Right ventricle myocardium inferior (tissue), 1 donor: ENCODE measurements at regions not wholly inside any gene's neighbourhood (a gene's known extent, or its start where the extent isn't known, plus 50 kb on each side); places are given as distances from the start of the nearest gene placed in this dataset.
A peak's percentile ranks its signal among the peaks of the same experiment; 100 is the strongest.
"Not testable (repeated sequence)": the region's sequence is repeated elsewhere in the genome, so short reads cannot be mapped to it uniquely, and the experiment has no call there.

Experiments
- ATAC-seq: fragments of 200-7000 bp; cut with Tn5 transposase; one replicate; pipeline ENCODE4 v1.9.1; 2020; ENCODE audit warnings: mild to moderate bottlenecking, moderate library complexity
- DNase-seq: peaks from one replicate; pipeline ENCODE4 v3.0.0; 2021; ENCODE audit errors: missing footprints
- intact Hi-C: fragments of 100-400 bp; cut with DNase I; formaldehyde crosslinking; loops from one replicate; pipeline ENCODE4 v1.11.0; 2022
- donor health status: DM: no; HTN: yes; CAD: no; lungs with severe emphysema.

GRCh38 chr18:35857581-35857980 lies 114.9 kb upstream of the RMP24 start:
- intact Hi-C loops, ATAC-seq, DNase-seq: not testable (repeated sequence)

- intact Hi-C loops: no loop called here
- DNase-seq (peak; percentile 70), ATAC-seq (peak; percentile 92)
Measured at GRCh38 chr18:35861367-35862118, 110.9 kb upstream of the RMP24 start.

GRCh38 chr18:35862119-35862640 lies 110.3 kb upstream of the RMP24 start:
- ATAC-seq (no peak), DNase-seq (no peak)
- intact Hi-C loops: no loop called here

GRCh38 chr18:35864916-35865315 lies 107.6 kb upstream of the RMP24 start:
- no peak for ATAC-seq
- DNase-seq: no peak
- intact Hi-C loops: no loop called here

- ATAC-seq (no peak), DNase-seq (no peak)
- intact Hi-C loops: no loop called here
Measured at GRCh38 chr18:35868915-35869314, 103.6 kb upstream of the RMP24 start.

GRCh38 chr18:35871337-35871736 lies 101.1 kb upstream of the RMP24 start:
- intact Hi-C loops: no loop called here
- peak; percentile 56 for ATAC-seq
- DNase-seq: no peak

GRCh38 chr18:35875566-35875965 lies 96.9 kb upstream of the RMP24 start:
- intact Hi-C loops: no loop called here
- DNase-seq (no peak), ATAC-seq (no peak)

- DNase-seq (no peak), ATAC-seq (no peak)
- intact Hi-C loops: no loop called here
Measured at GRCh38 chr18:35876243-35876642, 96.2 kb upstream of the RMP24 start.

- intact Hi-C loops: no loop called here
Measured at GRCh38 chr18:35880788-35881455, 91.6 kb upstream of the RMP24 start.

GRCh38 chr18:35888329-35888728 lies 84.2 kb upstream of the RMP24 start:
- DNase-seq: no peak
- ATAC-seq: no peak
- intact Hi-C loops: no loop called here

More at GRCh38 chr18:35880788-35881455, 91.6 kb upstream of the RMP24 start:
- DNase-seq (no peak), ATAC-seq (no peak)

GRCh38 chr18:35889677-35890076 lies 82.8 kb upstream of the RMP24 start:
- intact Hi-C loops: no loop called here
- ATAC-seq (no peak), DNase-seq (no peak)

GRCh38 chr18:35890323-35890722 lies 82.2 kb upstream of the RMP24 start:
- DNase-seq: no peak
- intact Hi-C loops: no loop called here
- ATAC-seq: no peak

- intact Hi-C loops: no loop called here
- no peak for ATAC-seq
- DNase-seq: no peak
Measured at GRCh38 chr18:35892118-35892517, 80.4 kb upstream of the RMP24 start.

GRCh38 chr18:35897481-35897880 lies 75.0 kb upstream of the RMP24 start:
- DNase-seq, ATAC-seq, intact Hi-C loops: not testable (repeated sequence)

GRCh38 chr18:35904389-35905037 lies 68.0 kb upstream of the RMP24 start:
- ATAC-seq (no peak), DNase-seq (no peak)
- intact Hi-C loops: no loop called here

- ATAC-seq (no peak), DNase-seq (no peak)
- intact Hi-C loops: no loop called here
Measured at GRCh38 chr18:35905436-35905835, 67.0 kb upstream of the RMP24 start.

GRCh38 chr18:35906291-35906690 lies 66.2 kb upstream of the RMP24 start:
- intact Hi-C loops, DNase-seq, ATAC-seq: not testable (repeated sequence)

- DNase-seq (no peak), ATAC-seq (no peak)
- intact Hi-C loops: no loop called here
Measured at GRCh38 chr18:35910327-35910726, 62.2 kb upstream of the RMP24 start.

GRCh38 chr18:35912332-35912731 lies 60.1 kb upstream of the RMP24 start:
- no peak for DNase-seq
- ATAC-seq: no peak
- intact Hi-C loops: no loop called here

- DNase-seq (no peak), ATAC-seq (no peak)
- intact Hi-C loops: no loop called here
Measured at GRCh38 chr18:35915056-35915455, 57.4 kb upstream of the RMP24 start.
